Keratinocyte (primary cell): ENCODE measurements at regions not wholly inside any gene's neighbourhood (a gene's known extent, or its start where the extent isn't known, plus 50 kb on each side); places are given as distances from the start of the nearest gene placed in this dataset.

Experiments
- DNase-seq: peaks from one replicate; pipeline ENCODE4 v3.0.0-alpha.2; 2011; ENCODE audit warnings: low read depth, missing footprints, low spot score
- FAIRE-seq: peaks from 2 replicates; lab custom pipeline; 2011; peaks lifted over from hg19 to GRCh38; lab: Jason Lieb, UNC
- H2AFZ ChIP-seq: 2 replicates; pipeline ENCODE4 v1.6.0; 2012; ENCODE audit warnings: low read length, control low read depth, inconsistent platforms; ENCODE audit not compliant: control insufficient read depth
- H3K27ac ChIP-seq: 2 replicates; pipeline ENCODE4 v1.5.1; 2011; ENCODE audit warnings: low read length; ENCODE audit not compliant: control insufficient read depth, insufficient read depth
- H3K27me3 ChIP-seq: 3 replicates; pipeline ENCODE4 v1.6.0; 2011; ENCODE audit warnings: low read length; ENCODE audit not compliant: control insufficient read depth, insufficient read depth; ENCODE audit errors: extremely low read depth
- H3K36me3 ChIP-seq, 2 experiments: 2 replicates in 1 of 2; 3 replicates in 1 of 2; pipeline ENCODE4 v1.5.1; 2011; ENCODE audit warnings: low read length in 2 of 2, mild to moderate bottlenecking in 1 of 2; ENCODE audit not compliant: control insufficient read depth in 2 of 2, insufficient read depth in 2 of 2; ENCODE audit errors: extremely low read depth in 1 of 2
- H3K4me1 ChIP-seq: 3 replicates; pipeline ENCODE4 v1.5.1; 2011; ENCODE audit warnings: low read length; ENCODE audit not compliant: control insufficient read depth, insufficient read depth; ENCODE audit errors: extremely low read depth
- H3K4me2 ChIP-seq: 3 replicates; pipeline ENCODE4 v1.6.0; 2011; ENCODE audit warnings: low read depth, low read length; ENCODE audit not compliant: control insufficient read depth, insufficient read depth; ENCODE audit errors: extremely low read depth
- H3K4me3 ChIP-seq, 3 experiments: fragments of 200-600 bp in 1 of 3; sonication (generic) in 1 of 3; 2 replicates in 2 of 3; 3 replicates in 1 of 3; pipeline ENCODE4 v1.5.1; 2011 to 2016; ENCODE audit warnings: low read length in 3 of 3, mild to moderate bottlenecking in 3 of 3, control low read depth in 2 of 3, inconsistent platforms in 1 of 3, low read depth in 1 of 3, mixed read lengths in 1 of 3, mixed run types in 1 of 3, moderate library complexity in 1 of 3; ENCODE audit not compliant: control insufficient read depth in 2 of 3, insufficient read depth in 2 of 3; ENCODE audit errors: extremely low read depth in 1 of 3
- H3K79me2 ChIP-seq: 2 replicates; pipeline ENCODE4 v1.6.0; 2012; ENCODE audit warnings: low read length; ENCODE audit not compliant: control insufficient read depth, insufficient read depth
- H3K9ac ChIP-seq: 3 replicates; pipeline ENCODE4 v1.6.0; 2011; ENCODE audit warnings: low read length; ENCODE audit not compliant: control insufficient read depth, insufficient read depth; ENCODE audit errors: extremely low read depth
- H3K9me1 ChIP-seq: 3 replicates; pipeline ENCODE4 v1.6.0; 2011; ENCODE audit warnings: low read length; ENCODE audit not compliant: control insufficient read depth, insufficient read depth; ENCODE audit errors: extremely low read depth
- H3K9me3 ChIP-seq: 2 replicates; pipeline ENCODE4 v1.5.1; 2012; ENCODE audit warnings: low read depth, low read length; ENCODE audit not compliant: control insufficient read depth
- H4K20me1 ChIP-seq: 3 replicates; pipeline ENCODE4 v1.6.0; 2011; ENCODE audit warnings: low read length; ENCODE audit not compliant: control insufficient read depth, insufficient read depth; ENCODE audit errors: extremely low read depth
- EZH2 ChIP-seq: IDR thresholded peaks from one replicate; pipeline ENCODE4 v1.6.1; 2012; ENCODE audit warnings: inconsistent platforms, mild to moderate bottlenecking, low read length, moderate library complexity
- dilution Hi-C: fragments of 300-500 bp; cut with MboI; formaldehyde crosslinking; loops from one replicate; pipeline ENCODE4 v1.7.0; 2020; ENCODE audit warnings: low sequenced_read_pairs; ENCODE audit not compliant: extremely low pct_ligation_motif_present
- TF ChIP-seq, protein P1 (sequence below), 3 experiments: IDR thresholded peaks in 1 of 3; conservative IDR thresholded peaks in 1 of 3; optimal IDR thresholded peaks in 1 of 3; 2 replicates in 2 of 3; 3 replicates in 1 of 3; pipeline versions ENCODE3 to v1.5.1; 2011; ENCODE audit warnings: low read length in 3 of 3, mild to moderate bottlenecking in 3 of 3, moderate library complexity in 2 of 3, control low read depth in 1 of 3, inconsistent platforms in 1 of 3; ENCODE audit not compliant: insufficient read depth in 2 of 3; ENCODE audit errors: extremely low read depth in 1 of 3

DNA sequence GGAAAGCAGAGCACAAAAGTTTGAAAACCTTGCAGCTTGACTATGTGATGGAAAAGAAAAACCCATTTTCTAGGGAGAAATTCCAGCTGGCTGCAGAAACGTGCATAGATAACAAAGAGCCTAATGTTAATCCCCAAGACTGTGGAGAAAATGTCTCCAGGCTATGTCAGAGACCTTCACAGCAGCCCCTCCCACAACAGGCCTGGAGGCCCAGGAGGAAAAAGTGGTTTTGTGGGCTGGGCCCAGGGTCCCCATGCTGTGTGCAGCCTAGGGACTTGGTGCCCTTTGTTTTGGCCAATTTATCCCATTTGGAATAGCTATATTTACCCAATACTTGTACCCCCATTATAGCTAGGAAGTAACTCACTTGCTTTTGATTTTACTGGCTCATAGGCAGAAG is 484.1 kb upstream of the HTR1E start:
- H3K4me1 ChIP-seq: no peaks in the 10 kb centered on the region

DNA sequence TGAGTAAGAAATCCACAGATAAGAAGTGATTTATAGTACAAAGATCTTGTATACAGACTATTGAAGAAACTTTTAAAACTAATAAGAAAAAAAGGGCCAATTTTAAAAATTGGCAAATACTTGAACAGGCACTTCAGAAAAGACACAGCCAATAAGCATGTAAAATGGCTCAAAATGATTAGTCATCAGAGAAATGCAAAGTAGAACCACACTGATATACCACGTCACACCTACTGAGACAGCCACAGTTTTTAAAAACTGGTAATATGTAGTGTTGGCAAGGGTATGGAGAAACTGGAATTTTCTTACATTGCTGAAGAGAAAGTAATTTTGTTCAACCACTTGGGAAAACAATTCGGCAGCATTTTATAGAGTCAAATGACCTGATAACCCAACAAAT is 488.9 kb upstream of the HTR1E start:
- dilution Hi-C loops: no loop called here

More for the DNA sequence above, 484.1 kb upstream of the HTR1E start:
- TF ChIP-seq, protein P1, sequence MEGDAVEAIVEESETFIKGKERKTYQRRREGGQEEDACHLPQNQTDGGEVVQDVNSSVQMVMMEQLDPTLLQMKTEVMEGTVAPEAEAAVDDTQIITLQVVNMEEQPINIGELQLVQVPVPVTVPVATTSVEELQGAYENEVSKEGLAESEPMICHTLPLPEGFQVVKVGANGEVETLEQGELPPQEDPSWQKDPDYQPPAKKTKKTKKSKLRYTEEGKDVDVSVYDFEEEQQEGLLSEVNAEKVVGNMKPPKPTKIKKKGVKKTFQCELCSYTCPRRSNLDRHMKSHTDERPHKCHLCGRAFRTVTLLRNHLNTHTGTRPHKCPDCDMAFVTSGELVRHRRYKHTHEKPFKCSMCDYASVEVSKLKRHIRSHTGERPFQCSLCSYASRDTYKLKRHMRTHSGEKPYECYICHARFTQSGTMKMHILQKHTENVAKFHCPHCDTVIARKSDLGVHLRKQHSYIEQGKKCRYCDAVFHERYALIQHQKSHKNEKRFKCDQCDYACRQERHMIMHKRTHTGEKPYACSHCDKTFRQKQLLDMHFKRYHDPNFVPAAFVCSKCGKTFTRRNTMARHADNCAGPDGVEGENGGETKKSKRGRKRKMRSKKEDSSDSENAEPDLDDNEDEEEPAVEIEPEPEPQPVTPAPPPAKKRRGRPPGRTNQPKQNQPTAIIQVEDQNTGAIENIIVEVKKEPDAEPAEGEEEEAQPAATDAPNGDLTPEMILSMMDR (optimal IDR thresholded peaks at IDR 0.05 in 1 of 3, IDR thresholded peaks at IDR 0.05 in 1 of 3, conservative IDR thresholded peaks at IDR 0.05 in 1 of 3; ENCODE audit: extremely low read depth in 1 of 3, insufficient read depth in 2 of 3, low read length in 3 of 3): no peak
- no peak for TF ChIP-seq EZH2
- Histone ChIP-seq H3K36me3 (no peaks in the 10 kb centered on the region), H2AFZ (no peak overlapping the region), H3K4me3 (no peak overlapping the region), H3K27ac (no peak overlapping the region), H3K27me3 (no peaks in the 10 kb centered on the region), H4K20me1 (no peaks in the 10 kb centered on the region), H3K9me1 (no peaks in the 10 kb centered on the region), H3K4me2 (no peak overlapping the region), H3K79me2 (no peaks in the 10 kb centered on the region), H3K9ac (no peak overlapping the region), H3K9me3 (peaks cover 2% of the 10 kb centered on the region)
- dilution Hi-C loops: no loop called here
- no peak for DNase-seq
- no peak for FAIRE-seq

More for the DNA sequence above, 488.9 kb upstream of the HTR1E start:
- Histone ChIP-seq H3K9ac (no peak overlapping the region), H3K9me1 (no peaks in the 10 kb centered on the region), H3K9me3 (peaks cover 2% of the 10 kb centered on the region), H4K20me1 (no peaks in the 10 kb centered on the region), H3K27me3 (no peaks in the 10 kb centered on the region), H3K4me2 (no peak overlapping the region), H2AFZ (no peak overlapping the region), H3K36me3 (no peaks in the 10 kb centered on the region), H3K27ac (no peak overlapping the region), H3K79me2 (no peaks in the 10 kb centered on the region), H3K4me3 (no peak overlapping the region), H3K4me1 (no peaks in the 10 kb centered on the region)
- DNase-seq: no peak
- no peak for TF ChIP-seq EZH2
- TF ChIP-seq, protein P1 (optimal IDR thresholded peaks at IDR 0.05 in 1 of 3, IDR thresholded peaks at IDR 0.05 in 1 of 3, conservative IDR thresholded peaks at IDR 0.05 in 1 of 3; ENCODE audit: extremely low read depth in 1 of 3, insufficient read depth in 2 of 3, low read length in 3 of 3): no peak
- FAIRE-seq: no peak
